ENCODE measurements at regions not wholly inside any gene's neighbourhood (a gene's known extent, or its start where the extent isn't known, plus 50 kb on each side); places are given as distances from the start of the nearest gene placed in this dataset.

- TF ChIP-seq CTCF (IDR thresholded peaks at IDR 0.05) (no peak), POLR2A (IDR thresholded peaks at IDR 0.05) (no peak)
These were observed 254.4 kb upstream of the POU3F2 start for GRCh38 chr6:98579941-98580340.
